HCT116 (cell line): ENCODE measurements at regions not wholly inside any gene's neighbourhood (a gene's known extent, or its start where the extent isn't known, plus 50 kb on each side); places are given as distances from the start of the nearest gene placed in this dataset.

Experiments
- ATAC-seq: fragments of 200-7000 bp; cut with Tn5 transposase; 2 replicates; pipeline ENCODE4 v1.9.1; 2020; ENCODE audit warnings: mild to moderate bottlenecking, moderate library complexity
- BruUV-seq: library from RNA; stranded (reverse); fragments of 400-500 nt; replicated peaks from 2 replicates; lab custom pipeline; 2021; lab: Mats Ljungman, UMichigan
- CTCF ChIA-PET: fragments of 300-600 bp; sonication (Branson Sonifier 250); formaldehyde crosslinking; loops from one replicate; lab custom pipeline; 2021; ENCODE audit warnings: antibody characterized with exemption; lab: Charles Lee
- POLR2A ChIA-PET: fragments of 300-600, 350-600 bp; sonication (Branson Sonifier 250); formaldehyde crosslinking; loops from one replicate; lab custom pipeline; 2021; ENCODE audit warnings: antibody characterized with exemption; lab: Charles Lee
- RAD21 ChIA-PET, 2 experiments: fragments of 300-600 bp; sonication (Branson Sonifier 250); formaldehyde crosslinking; loops; one replicate each; lab custom pipeline; 2023; ENCODE audit warnings: low total read pairs in 2 of 2; ENCODE audit not compliant: uncharacterized antibody in 2 of 2, unreplicated experiment in 2 of 2, low non-redundant PET in 1 of 2; lab: Charles Lee
- DNase-seq: peaks from one replicate; pipeline ENCODE4 v3.0.0-alpha.2; 2010; ENCODE audit warnings: low read depth, low spot score
- H2AFZ ChIP-seq: fragments of 200-600 bp; shearing (Covaris generic), sonication (generic); 2 replicates; pipeline ENCODE4 v1.6.1; 2017; ENCODE audit warnings: low read depth, mixed run types, mixed read lengths, antibody characterized with exemption, low read length; ENCODE audit not compliant: poor library complexity, severe bottlenecking
- H3K27ac ChIP-seq: 2 replicates; pipeline ENCODE4 v1.5.1; 2012; ENCODE audit warnings: low read depth, low read length
- H3K27me3 ChIP-seq: fragments of 200-600 bp; sonication (generic); 2 replicates; pipeline ENCODE4 v1.6.1; 2016; ENCODE audit warnings: mixed run types, low read length, mixed read lengths; ENCODE audit not compliant: insufficient read depth
- H3K36me3 ChIP-seq, 2 experiments: fragments of 200-500 bp in 1 of 2; fragments of 200-600 bp in 1 of 2; sonication (Bioruptor generic) in 1 of 2; sonication (generic) in 1 of 2; 2 replicates each; pipeline versions ENCODE4 v1.5.1 to v1.6.1; 2014 to 2016; ENCODE audit warnings: low read length in 2 of 2, inconsistent platforms in 1 of 2, mixed read lengths in 1 of 2, mixed run types in 1 of 2; ENCODE audit not compliant: insufficient read depth in 2 of 2, control insufficient read depth in 1 of 2
- H3K4me1 ChIP-seq, 2 experiments: fragments of 200-600 bp in 1 of 2; sonication (generic) in 1 of 2; 2 replicates each; pipeline versions ENCODE4 v1.5.1 to v1.6.1; 2012 to 2017; ENCODE audit warnings: low read length in 2 of 2, inconsistent platforms in 1 of 2, mild to moderate bottlenecking in 1 of 2, mixed read lengths in 1 of 2, mixed run types in 1 of 2, moderate library complexity in 1 of 2; ENCODE audit not compliant: insufficient read depth in 2 of 2, control insufficient read depth in 1 of 2
- H3K4me2 ChIP-seq: fragments of 200-600 bp; sonication (generic); 2 replicates; pipeline ENCODE4 v1.6.1; 2017; ENCODE audit warnings: mixed run types, low read length, mixed read lengths
- H3K4me3 ChIP-seq, 2 experiments: fragments of 200-600 bp in 1 of 2; sonication (generic) in 1 of 2; replicated peaks in 1 of 2; 2 replicates each; pipeline ENCODE4 v1.5.1; 2011 to 2016; ENCODE audit warnings: low read length in 2 of 2, control low read depth in 1 of 2, low read depth in 1 of 2, mild to moderate bottlenecking in 1 of 2, mixed read lengths in 1 of 2, mixed run types in 1 of 2
- H3K79me2 ChIP-seq: fragments of 200-600 bp; sonication (generic); 2 replicates; pipeline ENCODE4 v1.6.1; 2017; ENCODE audit warnings: mild to moderate bottlenecking, mixed run types, low read length, moderate library complexity, mixed read lengths; ENCODE audit not compliant: insufficient read depth
- H3K9ac ChIP-seq: fragments of 200-600 bp; sonication (generic); 2 replicates; pipeline ENCODE4 v1.6.1; 2016; ENCODE audit warnings: low read length, mixed read lengths
- H3K9me2 ChIP-seq: fragments of 200-600 bp; sonication (generic), shearing (Covaris generic); 2 replicates; pipeline ENCODE4 v1.6.1; 2017; ENCODE audit warnings: mixed run types, mild to moderate bottlenecking, moderate library complexity; ENCODE audit not compliant: insufficient read depth
- H3K9me3 ChIP-seq, 2 experiments: fragments of 200-500 bp in 1 of 2; fragments of 200-600 bp in 1 of 2; sonication (Bioruptor generic) in 1 of 2; sonication (generic) in 1 of 2; 2 replicates each; pipeline ENCODE4 v1.6.1; 2014 to 2017; ENCODE audit warnings: low read length in 2 of 2, mixed read lengths in 2 of 2, inconsistent platforms in 1 of 2, low read depth in 1 of 2, mild to moderate bottlenecking in 1 of 2, mixed run types in 1 of 2, moderate library complexity in 1 of 2; ENCODE audit not compliant: control insufficient read depth in 1 of 2, insufficient read depth in 1 of 2
- H4K20me1 ChIP-seq: fragments of 200-600 bp; sonication (generic), shearing (Covaris generic); 2 replicates; pipeline ENCODE4 v1.6.1; 2017; ENCODE audit warnings: mixed run types, mild to moderate bottlenecking, moderate library complexity; ENCODE audit not compliant: insufficient read depth
- ATF3 ChIP-seq: IDR thresholded peaks from 2 replicates; pipeline ENCODE4 v1.6.1; 2012
- CBX3 ChIP-seq: IDR thresholded peaks from 2 replicates; pipeline ENCODE4 v1.6.1; 2012; ENCODE audit warnings: low read depth
- REST ChIP-seq: IDR thresholded peaks from 2 replicates; pipeline ENCODE4 v1.6.1; 2012; ENCODE audit warnings: low read depth
- SIN3A ChIP-seq: IDR thresholded peaks from 2 replicates; pipeline ENCODE4 v1.6.1; 2012; ENCODE audit warnings: low read depth
- SP1 ChIP-seq: IDR thresholded peaks from 2 replicates; pipeline ENCODE4 v1.6.1; 2012; ENCODE audit warnings: low read depth
- SRF ChIP-seq: IDR thresholded peaks from 2 replicates; pipeline ENCODE4 v1.6.1; 2012; ENCODE audit warnings: low read depth
- ZBTB33 ChIP-seq: IDR thresholded peaks from 2 replicates; pipeline ENCODE4 v1.6.1; 2011; ENCODE audit warnings: mild to moderate bottlenecking, low read length, moderate library complexity; ENCODE audit not compliant: insufficient replicate concordance; ENCODE audit errors: extremely low read depth
- intact Hi-C: fragments of 100-400 bp; cut with micrococcal nuclease; formaldehyde crosslinking; loops from 2 replicates; pipeline ENCODE4 v1.10.0; 2022

GRCh38 chr4:162921178-162921785 is 245.4 kb downstream of the NAF1 start:
- no peak overlapping the region for H2AFZ ChIP-seq
- ATAC-seq (no peak), DNase-seq (no peak)
- no peaks in the 10 kb centered on the region for H3K36me3 ChIP-seq
- no peaks in the 10 kb centered on the region for H3K27me3 ChIP-seq
- TF ChIP-seq SIN3A (no peak), REST (no peak), CBX3 (no peak), SRF (no peak)
- H3K4me1 ChIP-seq: no peaks in the 10 kb centered on the region
- no peak overlapping the region for H3K27ac ChIP-seq
- H3K9ac ChIP-seq: no peak overlapping the region
- H3K9me3 ChIP-seq: no peaks in the 10 kb centered on the region
- ChIA-PET RAD21 (no interaction called here), POLR2A (no interaction called here), CTCF (no interaction called here)
- no peak overlapping the region for H3K4me3 ChIP-seq
- H3K79me2 ChIP-seq: no peaks in the 10 kb centered on the region
- no peak overlapping the region for H3K4me2 ChIP-seq
- H4K20me1 ChIP-seq: no peaks in the 10 kb centered on the region
- no peaks in the 10 kb centered on the region for H3K9me2 ChIP-seq
- BruUV-seq: no TSS peak
- intact Hi-C loops: no loop called here

GRCh38 chr4:162920649-162921048 is 246.0 kb downstream of the NAF1 start:
- Histone ChIP-seq H3K79me2 (no peaks in the 10 kb centered on the region), H3K9ac (no peak overlapping the region), H3K4me1 (no peaks in the 10 kb centered on the region), H3K9me3 (no peaks in the 10 kb centered on the region), H2AFZ (no peak overlapping the region), H3K36me3 (no peaks in the 10 kb centered on the region), H4K20me1 (no peaks in the 10 kb centered on the region), H3K27me3 (no peaks in the 10 kb centered on the region), H3K27ac (no peak overlapping the region), H3K9me2 (no peaks in the 10 kb centered on the region), H3K4me2 (no peak overlapping the region), H3K4me3 (no peak overlapping the region)
- ChIA-PET RAD21 (no interaction called here), POLR2A (no interaction called here), CTCF (no interaction called here)
- DNase-seq (no peak), ATAC-seq (no peak)
- intact Hi-C loops: no loop called here
- BruUV-seq: no TSS peak
- TF ChIP-seq ATF3 (no peak), SP1 (no peak), ZBTB33 (no peak)
